B cell (primary cell): ENCODE measurements at regions not wholly inside any gene's neighbourhood (a gene's known extent, or its start where the extent isn't known, plus 50 kb on each side); places are given as distances from the start of the nearest gene placed in this dataset.

Experiments
- ATAC-seq: fragments of 200-7000 bp; cut with Tn5 transposase; one replicate; pipeline ENCODE4 v1.10.0; 2021; ENCODE audit warnings: low read depth, mild to moderate bottlenecking, moderate number of reproducible peaks, moderate library complexity
- CTCF ChIA-PET: fragments of 350-600 bp; sonication (Branson Sonifier 250); formaldehyde crosslinking; loops from one replicate; lab custom pipeline; 2021; ENCODE audit warnings: antibody characterized with exemption, inconsistent platforms; lab: Charles Lee
- POLR2A ChIA-PET: fragments of 350-600 bp; sonication (Branson Sonifier 250); formaldehyde crosslinking; loops from one replicate; lab custom pipeline; 2021; ENCODE audit warnings: antibody characterized with exemption; lab: Charles Lee
- DNase-seq: peaks from one replicate; pipeline ENCODE4 v3.0.0; 2013
- H2AFZ ChIP-seq: 2 replicates; pipeline ENCODE4 v1.6.1; 2012; ENCODE audit warnings: mild to moderate bottlenecking, low read depth, low read length; ENCODE audit not compliant: insufficient read depth, poor library complexity, severe bottlenecking
- H3K27ac ChIP-seq, 2 donors: 1 replicate in 1 of 2; 2 replicates in 1 of 2; pipeline ENCODE4 v1.5.1; 2012 to 2013; ENCODE audit warnings: low read length in 2 of 2, mild to moderate bottlenecking in 2 of 2, moderate library complexity in 1 of 2
- H3K27me3 ChIP-seq, 4 experiments: fragments of 200-600 bp in 1 of 4; sonication (generic) in 1 of 4; replicated peaks in 1 of 4; 1 replicate in 2 of 4; 2 replicates in 2 of 4; pipeline versions ENCODE4 v1.6.1 to v1.7.0; 2013 to 2016; ENCODE audit warnings: low read length in 3 of 4, mild to moderate bottlenecking in 2 of 4, mixed read lengths in 1 of 4, moderate library complexity in 1 of 4; ENCODE audit not compliant: insufficient read depth in 4 of 4, control insufficient read depth in 3 of 4; ENCODE audit errors: control extremely low read depth in 1 of 4
- H3K36me3 ChIP-seq, 2 experiments: replicated peaks in 1 of 2; 1 replicate in 1 of 2; 2 replicates in 1 of 2; pipeline versions ENCODE4 v1.6.1 to v1.7.1; 2013; ENCODE audit warnings: low read length in 1 of 2; ENCODE audit not compliant: insufficient read depth in 2 of 2, control insufficient read depth in 1 of 2; ENCODE audit errors: control extremely low read depth in 1 of 2, extremely low read depth in 1 of 2
- H3K4me1 ChIP-seq, 2 donors: fragments of 200-600 bp in 1 of 2; sonication (generic) in 1 of 2; 1 replicate in 1 of 2; 2 replicates in 1 of 2; pipeline versions ENCODE4 v1.5.1 to v1.6.1; 2013 to 2017; ENCODE audit warnings: low read length in 2 of 2; ENCODE audit not compliant: control insufficient read depth in 2 of 2, insufficient read depth in 2 of 2
- H3K4me2 ChIP-seq: replicated peaks from 2 replicates; pipeline ENCODE3; 2012; ENCODE audit warnings: mild to moderate bottlenecking, low read depth, low read length; ENCODE audit not compliant: poor library complexity, severe bottlenecking
- H3K4me3 ChIP-seq, 5 experiments: fragments of 200-600 bp in 1 of 5; sonication (generic) in 1 of 5; 1 replicate in 3 of 5; 2 replicates in 2 of 5; pipeline versions ENCODE4 v1.5.1 to v1.7.0; 2011 to 2016; ENCODE audit warnings: low read length in 4 of 5, mild to moderate bottlenecking in 4 of 5, low read depth in 2 of 5, control low read depth in 1 of 5, moderate library complexity in 1 of 5; ENCODE audit not compliant: insufficient read depth in 1 of 5; ENCODE audit errors: control extremely low read depth in 1 of 5, extremely low read depth in 1 of 5
- H3K79me2 ChIP-seq: fragments of 200-600 bp; sonication (generic); one replicate; pipeline ENCODE4 v1.6.0; 2016; ENCODE audit warnings: low read length; ENCODE audit not compliant: control insufficient read depth, insufficient read depth
- H3K9ac ChIP-seq: fragments of 200-600 bp; sonication (generic); 2 replicates; pipeline ENCODE4 v1.6.1; 2017; ENCODE audit warnings: mild to moderate bottlenecking, low read length, moderate library complexity
- H3K9me3 ChIP-seq, 3 donors: one replicate each; pipeline versions ENCODE4 v1.6.1 to v1.7.1; 2013; ENCODE audit warnings: low read length in 2 of 3; ENCODE audit not compliant: control insufficient read depth in 2 of 3, insufficient read depth in 1 of 3; ENCODE audit errors: control extremely low read depth in 1 of 3
- H4K20me1 ChIP-seq: 2 replicates; pipeline ENCODE4 v1.6.0; 2012; ENCODE audit warnings: mild to moderate bottlenecking, low read length; ENCODE audit not compliant: insufficient read depth, control insufficient read depth, poor library complexity, severe bottlenecking
- H3K27ac Mint-ChIP-seq: one replicate; pipeline ENCODE4 v1.8.0; 2021; ENCODE audit warnings: mixed read lengths
- H3K27me3 Mint-ChIP-seq: one replicate; pipeline ENCODE4 v1.8.0; 2021; ENCODE audit warnings: mixed read lengths
- H3K4me1 Mint-ChIP-seq: one replicate; pipeline ENCODE4 v1.8.0; 2021; ENCODE audit warnings: mixed read lengths
- H3K4me3 Mint-ChIP-seq: one replicate; pipeline ENCODE4 v1.8.0; 2021; ENCODE audit warnings: mixed read lengths
- H3K9me3 Mint-ChIP-seq: one replicate; pipeline ENCODE4 v1.8.0; 2022; ENCODE audit warnings: mixed read lengths; ENCODE audit not compliant: insufficient read depth
- CTCF ChIP-seq: fragments of 200-600 bp; IDR thresholded peaks from one replicate; pipeline ENCODE4 v1.8.0; 2022; ENCODE audit warnings: antibody characterized with exemption, mild to moderate bottlenecking
- EZH2 ChIP-seq: IDR thresholded peaks from 2 replicates; pipeline ENCODE4 v1.6.1; 2012; ENCODE audit warnings: borderline replicate concordance, low read depth, mild to moderate bottlenecking, moderate library complexity, low read length; ENCODE audit not compliant: insufficient read depth, poor library complexity, severe bottlenecking
- WGBS: methylation state at CpG from one replicate; pipeline ENCODE4 v1.1.5; 2013; ENCODE audit warnings: missing lambda C conversion rate; ENCODE audit not compliant: insufficient coverage; 5-methylcytosine and 5-hydroxymethylcytosine counted together
- intact Hi-C: fragments of 100-400 bp; cut with micrococcal nuclease; formaldehyde crosslinking; loops from one replicate; pipeline ENCODE4 v1.10.0; 2022

- Histone ChIP-seq H3K9ac (no peak overlapping the region), H3K9me3 (peaks cover 0 to 2% (median 0%) of the 10 kb centered on the region in 3 donors), H3K4me1 (no peaks in the 10 kb centered on the region), H3K36me3 (no peaks in the 10 kb centered on the region), H3K27ac (no peak overlapping the region), H4K20me1 (no peaks in the 10 kb centered on the region), H3K27me3 (peaks cover 0 to 2% (median 0%) of the 10 kb centered on the region in 4 experiments), H2AFZ (no peak overlapping the region), H3K4me3 (no peak overlapping the region), H3K79me2 (no peaks in the 10 kb centered on the region), H3K4me2 (no peak overlapping the region)
- H3K27ac Mint-ChIP-seq = no peak overlapping the region
- CTCF ChIA-PET = no interaction called here
- DNase-seq (no peak), ATAC-seq (no peak)
- intact Hi-C loops = no loop called here
- no peaks in the 10 kb centered on the region for H3K9me3 Mint-ChIP-seq
- H3K4me3 Mint-ChIP-seq = no peak overlapping the region
- no peak for TF ChIP-seq CTCF
- no peak for TF ChIP-seq EZH2
- WGBS = 95% methylated on average over 8 of the region's 12 CpGs
- POLR2A ChIA-PET = no interaction called here
- peaks cover 9% of the 10 kb centered on the region for H3K27me3 Mint-ChIP-seq
- H3K4me1 Mint-ChIP-seq = no peaks in the 10 kb centered on the region
Measured at GRCh38 chr2:67712484-67712883, 315.4 kb downstream of the ETAA1 start.

- Mint-ChIP-seq H3K27ac (no peak overlapping the region), H3K27me3 (peaks cover 9% of the 10 kb centered on the region), H3K4me3 (no peak overlapping the region), H3K9me3 (no peaks in the 10 kb centered on the region), H3K4me1 (no peaks in the 10 kb centered on the region)
- Histone ChIP-seq H3K4me2 (no peak overlapping the region), H3K79me2 (no peaks in the 10 kb centered on the region), H3K36me3 (no peaks in the 10 kb centered on the region), H3K9me3 (peaks cover 0 to 2% (median 0%) of the 10 kb centered on the region in 3 donors), H3K4me1 (no peaks in the 10 kb centered on the region), H3K9ac (no peak overlapping the region), H3K27me3 (no peaks in the 10 kb centered on the region), H3K27ac (no peak overlapping the region), H4K20me1 (no peaks in the 10 kb centered on the region), H2AFZ (no peak overlapping the region), H3K4me3 (no peak overlapping the region)
- no peak for TF ChIP-seq EZH2
- TF ChIP-seq CTCF = no peak
- WGBS = 74% methylated on average over 2 of the region's 3 CpGs
- CTCF ChIA-PET = no interaction called here
- DNase-seq = no peak
- intact Hi-C loops = no loop called here
- POLR2A ChIA-PET = no interaction called here
- no peak for ATAC-seq
Measured at GRCh38 chr2:67713376-67713775, 316.2 kb downstream of the ETAA1 start.
